GM12872 (cell line): ENCODE measurements at regions not wholly inside any gene's neighbourhood (a gene's known extent, or its start where the extent isn't known, plus 50 kb on each side); places are given as distances from the start of the nearest gene placed in this dataset.

ENCODE experiments used
- TF ChIP-seq, protein P1 (sequence below): IDR thresholded peaks from 3 replicates; pipeline ENCODE4 v1.5.1; 2011; ENCODE audit warnings: low read depth, mild to moderate bottlenecking, low read length, moderate library complexity; ENCODE audit not compliant: insufficient read depth

DNA sequence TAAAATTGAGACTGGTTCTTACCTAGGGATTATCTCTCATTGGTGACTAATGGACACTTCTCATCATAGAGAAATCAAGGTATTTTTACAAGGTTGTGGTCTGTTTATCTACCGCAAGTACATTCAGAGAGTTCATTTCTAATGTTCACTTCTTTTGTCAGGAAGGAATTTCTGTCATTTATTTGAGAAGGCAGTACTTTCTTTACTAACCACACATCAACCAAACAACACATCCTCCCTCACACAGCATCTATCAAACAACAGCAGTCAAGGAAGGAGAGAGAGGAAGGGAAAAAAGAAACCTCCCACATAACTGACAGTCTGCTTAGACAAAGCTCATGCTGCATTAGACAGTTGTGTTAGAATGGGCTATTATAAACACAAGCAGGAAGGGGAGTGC lies 182.3 kb upstream of the KLF12 start:
- TF ChIP-seq, protein P1, sequence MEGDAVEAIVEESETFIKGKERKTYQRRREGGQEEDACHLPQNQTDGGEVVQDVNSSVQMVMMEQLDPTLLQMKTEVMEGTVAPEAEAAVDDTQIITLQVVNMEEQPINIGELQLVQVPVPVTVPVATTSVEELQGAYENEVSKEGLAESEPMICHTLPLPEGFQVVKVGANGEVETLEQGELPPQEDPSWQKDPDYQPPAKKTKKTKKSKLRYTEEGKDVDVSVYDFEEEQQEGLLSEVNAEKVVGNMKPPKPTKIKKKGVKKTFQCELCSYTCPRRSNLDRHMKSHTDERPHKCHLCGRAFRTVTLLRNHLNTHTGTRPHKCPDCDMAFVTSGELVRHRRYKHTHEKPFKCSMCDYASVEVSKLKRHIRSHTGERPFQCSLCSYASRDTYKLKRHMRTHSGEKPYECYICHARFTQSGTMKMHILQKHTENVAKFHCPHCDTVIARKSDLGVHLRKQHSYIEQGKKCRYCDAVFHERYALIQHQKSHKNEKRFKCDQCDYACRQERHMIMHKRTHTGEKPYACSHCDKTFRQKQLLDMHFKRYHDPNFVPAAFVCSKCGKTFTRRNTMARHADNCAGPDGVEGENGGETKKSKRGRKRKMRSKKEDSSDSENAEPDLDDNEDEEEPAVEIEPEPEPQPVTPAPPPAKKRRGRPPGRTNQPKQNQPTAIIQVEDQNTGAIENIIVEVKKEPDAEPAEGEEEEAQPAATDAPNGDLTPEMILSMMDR = no peak

DNA sequence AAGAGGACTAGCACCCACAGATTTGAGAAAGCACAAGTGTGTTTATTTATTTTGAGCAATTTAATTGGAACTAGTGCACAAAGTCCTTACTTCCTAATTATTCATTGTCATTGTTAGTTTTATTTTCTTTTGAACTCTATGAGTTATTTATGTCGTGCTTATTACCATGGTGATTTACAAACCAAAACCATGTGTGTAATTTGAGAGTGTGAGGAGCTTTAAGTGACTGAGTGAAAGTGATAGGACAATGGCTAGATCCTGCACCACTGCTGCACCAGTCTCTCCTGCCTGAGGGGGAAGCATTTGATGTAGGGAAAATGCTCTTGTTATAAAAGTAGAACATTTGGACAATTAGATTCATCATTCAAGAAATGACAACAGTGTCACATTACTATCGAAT lies 172.3 kb upstream of the KLF12 start:
- TF ChIP-seq, protein P1 = no peak

DNA sequence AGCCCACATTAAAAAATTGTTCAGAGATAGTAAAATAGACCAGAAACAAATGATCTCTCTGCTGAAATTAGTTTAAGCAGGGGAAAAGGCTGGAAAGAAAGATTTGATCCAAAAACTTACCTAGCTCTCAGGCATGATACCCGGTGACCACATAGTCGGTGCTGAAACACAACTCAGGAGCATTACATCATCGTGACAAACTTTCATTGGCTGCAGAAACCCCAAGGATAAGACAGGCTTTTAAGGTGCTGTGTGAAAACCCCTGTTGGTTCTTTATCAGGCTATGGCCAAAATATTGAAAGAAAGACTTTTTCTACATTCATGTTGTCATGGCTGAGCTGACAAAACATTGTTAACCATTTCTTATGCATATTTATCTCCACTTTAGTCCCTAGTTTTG lies 171.7 kb upstream of the KLF12 start:
- TF ChIP-seq, protein P1 = no peak

DNA sequence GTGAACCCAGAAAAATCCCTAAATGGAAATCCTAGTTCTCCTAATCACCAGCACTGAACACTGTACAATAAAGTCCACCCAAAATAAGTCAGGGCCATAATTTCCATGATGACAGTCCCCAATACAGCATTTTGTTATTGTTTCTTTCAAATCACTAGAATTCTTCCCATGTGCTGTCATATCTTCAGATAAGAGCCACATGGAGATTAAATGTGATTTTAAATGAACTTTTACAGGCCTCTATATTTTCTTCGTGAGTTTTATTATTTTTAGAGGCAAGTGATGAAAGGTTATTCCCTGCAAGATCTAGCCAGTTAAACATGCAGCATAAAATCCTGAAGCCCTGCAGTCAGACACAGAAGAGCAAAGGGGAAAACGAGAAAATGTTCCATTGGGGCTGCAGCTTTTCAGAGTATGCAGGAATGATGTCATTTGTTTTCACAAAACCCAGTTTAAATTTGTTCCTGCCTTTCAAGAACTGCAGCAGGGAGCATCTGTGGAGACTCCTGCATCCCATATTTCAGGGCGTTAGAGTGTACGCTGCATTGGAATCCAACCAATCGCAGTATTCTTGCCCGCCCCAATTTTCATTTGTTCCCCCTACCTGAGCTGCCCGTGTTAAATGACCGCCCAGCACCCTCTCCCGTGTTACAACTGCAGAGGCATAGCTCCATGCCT lies 167.2 kb upstream of the KLF12 start:
- TF ChIP-seq, protein P1 = no peak

DNA sequence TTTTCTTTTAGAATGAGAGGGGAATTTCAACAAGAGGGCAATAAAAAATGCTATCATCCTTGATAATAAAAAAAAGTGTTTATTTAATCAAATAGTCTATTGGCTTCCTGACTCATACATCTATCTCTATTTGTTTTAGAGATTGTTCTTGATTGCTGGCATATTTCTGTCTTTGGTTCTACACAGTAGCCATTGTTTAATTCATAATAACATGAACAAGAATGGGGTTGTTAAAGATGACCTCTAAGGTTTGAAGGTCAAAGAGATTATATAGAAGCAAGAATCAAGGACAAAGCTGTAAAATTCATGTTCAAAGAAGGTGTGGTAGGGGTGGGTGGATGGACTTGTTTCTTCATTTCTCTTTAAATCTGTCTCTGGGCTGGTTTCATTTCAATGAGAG lies 166.0 kb upstream of the KLF12 start:
- TF ChIP-seq, protein P1 = no peak

DNA sequence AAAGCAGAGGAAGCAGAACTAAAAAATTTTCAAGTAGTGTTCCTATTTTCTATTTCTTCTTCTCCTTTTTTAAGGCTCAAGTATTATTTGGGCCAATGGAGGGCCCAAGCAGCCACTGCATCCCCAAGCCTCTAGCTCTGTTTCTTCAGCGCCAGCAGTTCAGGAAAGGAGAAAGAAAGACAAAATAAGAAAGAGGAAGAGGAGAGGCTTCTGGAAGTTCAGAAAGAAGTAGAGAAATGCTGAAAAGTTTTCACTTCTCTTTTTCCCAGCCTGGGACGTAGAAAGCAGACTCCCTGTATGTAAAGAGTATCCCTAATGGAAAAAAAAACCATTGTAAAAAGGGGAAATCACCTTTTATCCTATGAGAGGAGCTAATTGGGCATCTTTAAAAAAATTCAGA lies 165.5 kb upstream of the KLF12 start:
- TF ChIP-seq, protein P1 = no peak

DNA sequence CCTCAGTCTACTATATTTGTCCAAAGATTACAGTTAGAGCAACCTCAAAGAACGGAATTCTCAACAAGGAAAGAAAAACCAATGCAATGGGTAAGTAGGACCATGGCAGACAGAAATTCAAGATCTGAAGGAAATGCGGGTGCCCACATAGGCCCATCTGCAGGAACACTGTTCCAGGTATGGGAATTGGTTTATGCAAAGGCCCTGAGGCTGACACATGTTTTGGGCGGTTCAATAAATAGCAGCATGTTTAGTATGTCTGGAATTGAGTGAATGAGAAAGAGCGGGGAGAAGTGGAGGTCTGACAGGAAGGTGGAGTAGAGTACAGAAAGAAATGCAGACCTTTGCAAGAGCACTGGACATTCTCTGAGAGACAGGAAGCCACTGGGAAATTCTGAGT lies 164.7 kb upstream of the KLF12 start:
- TF ChIP-seq, protein P1 = no peak
